GM13976 (cell line): ENCODE measurements at regions not wholly inside any gene's neighbourhood (a gene's known extent, or its start where the extent isn't known, plus 50 kb on each side); places are given as distances from the start of the nearest gene placed in this dataset.

Source experiments
- DNase-seq: peaks from one replicate; pipeline ENCODE4 v3.0.0; 2012; ENCODE audit warnings: low spot score
- CTCF ChIP-seq: IDR thresholded peaks from 2 replicates; pipeline ENCODE4 v1.5.1; 2012; ENCODE audit warnings: borderline replicate concordance, mild to moderate bottlenecking; ENCODE audit not compliant: insufficient read depth; ENCODE audit errors: extremely low read depth, missing control alignments, control extremely low read depth
- in situ Hi-C: fragments of 300-500 bp; cut with MboI; formaldehyde crosslinking; loops from one replicate; pipeline ENCODE4 v1.12.0; 2022; ENCODE audit warnings: low sequenced_read_pairs, mixed read lengths, inconsistent platforms; ENCODE audit not compliant: unreplicated experiment

- in situ Hi-C loops = no loop called here
- DNase-seq = no peak
- no peak for TF ChIP-seq CTCF
These were observed 131.4 kb upstream of the RAB4A start for GRCh38 chr1:229139331-229140118.

GRCh38 chr1:229140119-229140396, 130.9 kb upstream of the RAB4A start:
- TF ChIP-seq CTCF = no peak
- in situ Hi-C loops = no loop called here
- DNase-seq = no peak

GRCh38 chr1:229141271-229141670, 129.6 kb upstream of the RAB4A start:
- in situ Hi-C loops = no loop called here
- no peak for TF ChIP-seq CTCF
- no peak for DNase-seq

- in situ Hi-C loops = no loop called here
- DNase-seq = no peak
- TF ChIP-seq CTCF = no peak
These were observed 129.1 kb upstream of the RAB4A start for GRCh38 chr1:229141689-229142377.

- DNase-seq = no peak
- in situ Hi-C loops = no loop called here
- no peak for TF ChIP-seq CTCF
These were observed 128.4 kb upstream of the RAB4A start for GRCh38 chr1:229142471-229142870.

GRCh38 chr1:229146647-229147046, 124.3 kb upstream of the RAB4A start:
- DNase-seq = no peak
- no peak for TF ChIP-seq CTCF
- in situ Hi-C loops = no loop called here
